Stimulated activated CD4-positive, alpha-beta T cell treated with anti-CD3 and anti-CD28 coated beads, Interleukin-12 subunit alpha, Interleukin-12 subunit beta, amount 100 ng/mL, for 24 hours (primary cell): ENCODE measurements at regions not wholly inside any gene's neighbourhood (a gene's known extent, or its start where the extent isn't known, plus 50 kb on each side); places are given as distances from the start of the nearest gene placed in this dataset.

Experiments used
- DNase-seq, 2 experiments: peaks; one replicate each; pipeline ENCODE4 v3.0.0-alpha.2; 2020; ENCODE audit warnings: low read depth in 2 of 2

GRCh38 chr13:73967397-73968165 is 166.6 kb downstream of the KLF12 start:
- no peak for DNase-seq

DNA sequence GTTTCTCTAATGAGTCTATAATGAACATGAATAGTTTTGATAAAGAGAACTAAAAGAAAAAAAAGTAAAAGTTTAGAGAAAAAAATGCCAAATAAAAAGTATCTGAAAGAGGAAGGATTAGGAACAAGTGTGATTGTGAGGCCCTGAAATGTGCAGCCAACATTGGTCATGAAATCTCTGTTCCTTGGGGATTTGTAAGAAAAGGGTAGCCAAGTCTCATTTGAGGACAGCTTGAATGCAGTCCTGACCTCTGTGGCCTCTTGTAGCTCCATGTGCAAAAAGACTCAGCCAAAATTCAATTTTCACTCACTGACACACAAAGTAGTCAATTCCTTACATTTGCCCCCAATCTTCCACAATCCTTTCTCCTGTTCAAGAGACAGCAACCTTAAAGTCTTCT is 167.9 kb downstream of the KLF12 start:
- no peak for DNase-seq

- DNase-seq, result no peak
These were observed 171.9 kb downstream of the KLF12 start for GRCh38 chr13:73962284-73962683.

DNA sequence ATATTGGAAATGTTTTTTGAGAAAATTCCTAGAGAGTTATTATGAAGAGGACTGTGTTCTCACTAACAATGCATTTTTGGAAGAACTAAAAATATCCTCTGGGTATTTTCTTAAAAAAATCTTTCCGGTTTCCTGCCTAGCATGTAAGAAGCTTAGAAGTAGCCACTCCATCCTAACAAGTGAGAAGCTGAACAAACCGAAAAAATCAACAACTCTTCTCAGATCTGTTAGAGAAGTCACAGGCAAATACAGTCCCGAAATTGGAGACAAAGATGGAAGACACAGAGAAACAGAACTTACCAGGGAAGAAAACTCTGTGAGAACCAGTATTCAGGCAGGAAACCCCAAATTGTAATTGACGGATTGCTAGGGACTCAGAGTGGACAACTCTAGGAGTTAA is 173.0 kb downstream of the KLF12 start:
- DNase-seq, result no peak

DNA sequence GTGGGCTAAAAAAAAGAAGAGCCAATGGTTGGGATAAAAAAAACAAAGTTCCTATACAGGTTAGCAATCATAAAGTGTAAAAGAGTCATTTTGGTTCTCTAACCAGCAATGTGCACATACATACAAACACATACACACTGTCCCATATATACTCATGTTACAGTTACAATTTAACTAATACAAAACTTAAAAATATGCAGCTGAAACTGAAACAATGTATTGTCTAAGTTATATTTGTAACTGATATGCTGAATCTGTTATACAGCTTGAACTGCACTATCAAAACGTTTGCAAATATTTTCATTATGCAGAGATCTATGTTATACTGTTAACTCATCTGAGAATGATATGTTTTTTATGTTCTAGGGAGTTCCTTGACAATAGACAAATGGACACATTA is 173.7 kb downstream of the KLF12 start:
- DNase-seq, result no peak

- no peak for DNase-seq
These were observed 175.4 kb downstream of the KLF12 start for GRCh38 chr13:73958657-73959397.

GRCh38 chr13:73957889-73958288 is 176.3 kb downstream of the KLF12 start:
- no peak for DNase-seq

GRCh38 chr13:73956795-73957408 is 177.3 kb downstream of the KLF12 start:
- no peak for DNase-seq

DNA sequence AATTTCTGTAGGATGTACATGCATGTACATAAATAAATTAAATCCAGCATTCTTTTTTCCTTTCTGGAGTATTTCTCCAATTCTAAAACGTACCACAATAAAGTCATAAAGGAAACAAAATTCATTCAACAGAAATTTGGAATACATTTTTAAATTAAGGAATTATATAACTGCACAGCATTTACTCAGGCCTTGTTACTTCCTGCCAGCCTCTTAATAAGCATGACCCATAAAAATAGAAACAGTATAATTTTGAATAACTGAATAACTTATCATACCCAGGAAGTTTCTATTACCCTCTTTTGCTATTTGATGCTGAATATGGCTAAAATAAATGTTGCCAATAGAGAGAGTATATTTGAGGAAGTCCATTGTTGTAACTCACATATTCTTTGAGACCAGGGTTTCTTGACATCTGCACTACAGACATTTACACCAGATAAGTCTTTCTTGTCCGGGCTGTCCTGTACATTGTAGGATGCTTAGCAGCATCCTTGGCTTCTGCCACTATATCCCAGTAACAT is 178.2 kb downstream of the KLF12 start:
- no peak for DNase-seq

GRCh38 chr13:73954808-73955207 is 179.4 kb downstream of the KLF12 start:
- no peak for DNase-seq

GRCh38 chr13:73952648-73953047 is 181.6 kb downstream of the KLF12 start:
- no peak for DNase-seq

DNA sequence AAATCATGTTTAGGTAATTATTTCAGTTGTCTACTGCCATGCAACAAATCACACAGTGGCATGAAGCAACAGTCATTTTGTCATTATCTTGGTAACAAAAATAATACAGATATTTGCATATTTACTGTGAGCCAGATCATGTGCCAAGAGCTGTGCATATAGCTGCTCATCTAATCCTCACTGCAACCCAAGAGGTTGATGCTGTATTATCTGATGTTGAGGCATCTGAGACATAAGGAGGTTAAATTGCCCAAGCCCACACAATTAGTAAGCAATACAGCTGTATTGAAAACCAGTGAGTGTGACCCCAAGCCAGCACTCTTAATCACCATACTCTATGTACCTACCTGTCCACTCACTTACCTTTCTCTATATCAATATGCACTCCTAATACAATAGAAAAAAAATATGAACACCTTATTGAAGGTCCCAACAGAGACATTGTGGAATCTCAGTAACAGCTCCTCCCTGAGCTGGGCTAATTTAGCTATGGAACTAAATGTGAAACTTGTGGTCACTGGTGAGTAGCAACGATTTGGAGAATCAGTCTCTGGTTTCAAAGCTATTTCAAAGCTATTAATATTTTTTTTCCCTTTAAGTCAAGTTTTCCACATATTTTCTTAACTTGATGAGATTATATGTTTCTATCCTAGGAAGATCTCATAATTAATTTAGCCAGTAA is 185.2 kb downstream of the KLF12 start:
- no peak for DNase-seq

DNA sequence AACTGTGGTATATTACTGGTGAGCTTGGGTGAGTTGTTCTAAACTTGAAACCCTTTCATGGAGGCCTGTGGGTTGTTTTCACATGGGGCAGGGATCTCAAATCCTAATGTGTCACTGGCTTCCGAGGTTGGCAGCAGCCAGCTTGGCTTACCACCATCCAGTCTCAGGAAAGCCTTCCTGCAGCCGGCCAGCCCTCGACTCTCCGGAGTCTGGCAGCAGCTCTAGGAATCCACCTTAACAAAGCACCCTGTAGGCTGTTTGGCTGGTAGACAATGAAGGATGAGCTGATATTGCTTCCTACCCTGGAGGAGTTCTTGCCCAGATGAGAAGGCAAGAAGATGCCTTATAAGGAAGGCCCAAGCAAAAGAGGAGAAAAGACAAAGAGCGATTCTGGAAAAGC is 188.3 kb downstream of the KLF12 start:
- DNase-seq, result no peak

- DNase-seq, result no peak
These were observed 188.8 kb downstream of the KLF12 start for GRCh38 chr13:73945382-73945781.

DNA sequence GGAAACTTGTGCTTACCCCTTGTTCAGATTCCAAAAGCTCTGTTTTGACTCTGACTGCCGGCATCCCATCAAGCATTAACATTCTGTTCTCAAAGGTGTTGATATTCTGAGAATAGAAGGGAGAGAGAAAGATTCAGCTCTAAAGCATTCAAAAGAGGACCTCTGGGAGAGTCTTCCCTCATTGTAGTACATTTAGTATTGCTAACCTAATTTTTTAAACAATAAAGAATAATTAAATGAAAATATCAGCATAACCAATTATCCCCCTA is 190.3 kb downstream of the KLF12 start:
- DNase-seq, result no peak

DNA sequence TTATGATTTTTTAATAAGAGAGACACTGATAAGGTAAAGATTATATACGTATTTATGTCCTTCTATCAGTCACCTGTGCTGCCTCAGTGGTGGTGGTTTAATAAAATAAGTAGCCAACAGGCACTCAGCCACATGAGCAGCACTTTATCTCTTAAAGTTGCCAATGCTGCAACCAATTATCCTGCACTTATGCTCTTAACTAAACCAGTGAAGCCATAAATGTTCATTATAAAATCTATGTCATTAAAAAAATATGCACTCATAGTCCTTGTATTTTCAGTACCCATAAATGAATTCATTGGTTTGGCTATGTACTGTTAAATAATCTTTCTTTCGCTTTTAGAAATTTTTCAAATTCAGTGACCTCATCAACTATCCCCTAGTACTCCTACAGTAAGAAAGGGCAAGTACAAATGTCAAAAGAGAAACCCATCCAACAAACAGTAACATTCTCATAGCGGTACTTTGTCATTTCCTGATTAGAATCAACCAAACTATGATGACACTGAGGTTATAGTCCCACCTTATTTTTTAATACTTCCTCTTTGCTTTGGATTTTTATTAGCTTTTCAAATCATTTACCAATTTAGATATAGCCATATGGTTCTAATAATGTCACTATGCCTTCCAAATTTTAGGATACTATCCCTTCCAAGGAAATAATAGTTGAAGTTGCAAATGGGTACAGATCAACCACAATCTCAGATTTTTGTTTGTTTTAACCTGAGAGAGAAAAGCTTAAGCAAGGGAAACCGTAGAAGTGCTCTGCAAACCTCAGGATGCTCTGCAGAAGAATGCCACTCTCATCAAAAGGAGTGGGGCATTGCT is 190.9 kb downstream of the KLF12 start:
- no peak for DNase-seq

GRCh38 chr13:73941752-73942151 is 192.5 kb downstream of the KLF12 start:
- DNase-seq, result no peak

DNA sequence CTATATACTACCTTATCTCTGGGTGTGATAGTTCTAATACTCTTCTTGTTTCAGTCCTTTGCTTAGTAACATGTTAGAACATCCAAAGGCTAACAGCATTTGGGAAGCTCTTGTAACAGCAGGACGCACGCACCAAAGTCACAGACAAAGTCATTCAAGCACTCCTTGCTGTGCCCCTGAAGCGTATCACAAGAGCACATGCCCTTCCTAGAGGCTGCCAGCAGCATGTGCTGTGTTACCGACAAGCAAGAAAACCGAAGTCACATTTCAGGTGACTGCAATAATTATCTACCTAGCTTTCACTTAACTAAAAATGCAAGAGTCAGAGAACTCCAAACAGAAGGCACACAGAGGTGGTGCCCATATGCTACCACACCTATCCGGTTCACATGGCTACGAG is 194.1 kb downstream of the KLF12 start:
- DNase-seq, result no peak

DNA sequence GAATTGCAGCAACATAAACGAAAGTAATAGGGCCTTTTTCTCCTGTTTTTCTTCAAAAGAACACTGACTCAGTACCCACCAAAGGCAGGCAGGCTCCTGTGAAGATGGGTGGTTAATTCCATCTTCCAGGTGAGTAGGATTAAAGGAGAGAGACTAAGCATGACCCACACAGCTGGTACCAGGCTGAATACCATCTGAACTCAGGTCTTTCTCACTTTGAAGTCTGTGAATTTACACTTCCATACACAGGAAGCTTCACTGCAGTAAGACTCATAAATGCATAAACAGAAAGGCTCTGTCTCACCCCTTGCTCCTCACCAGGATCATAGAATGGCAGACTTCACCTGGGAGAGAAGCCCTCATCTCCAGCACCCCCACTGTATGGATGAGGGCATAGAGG is 194.6 kb downstream of the KLF12 start:
- no peak for DNase-seq

DNA sequence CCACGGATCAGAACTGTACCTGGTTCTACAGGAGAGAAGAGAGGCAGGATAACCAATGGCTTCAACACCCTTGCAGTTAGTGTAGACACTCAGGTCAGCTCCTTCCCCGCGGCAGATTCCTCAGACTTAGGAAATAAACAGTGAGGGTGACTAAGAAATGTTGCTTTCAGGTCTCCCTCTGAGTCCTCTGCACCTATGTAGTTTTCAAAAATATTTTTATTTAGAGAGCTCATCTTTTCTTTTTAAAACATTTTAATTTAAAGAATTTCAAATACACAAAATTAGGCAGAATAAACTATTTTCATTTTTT is 195.2 kb downstream of the KLF12 start:
- DNase-seq, result no peak

DNA sequence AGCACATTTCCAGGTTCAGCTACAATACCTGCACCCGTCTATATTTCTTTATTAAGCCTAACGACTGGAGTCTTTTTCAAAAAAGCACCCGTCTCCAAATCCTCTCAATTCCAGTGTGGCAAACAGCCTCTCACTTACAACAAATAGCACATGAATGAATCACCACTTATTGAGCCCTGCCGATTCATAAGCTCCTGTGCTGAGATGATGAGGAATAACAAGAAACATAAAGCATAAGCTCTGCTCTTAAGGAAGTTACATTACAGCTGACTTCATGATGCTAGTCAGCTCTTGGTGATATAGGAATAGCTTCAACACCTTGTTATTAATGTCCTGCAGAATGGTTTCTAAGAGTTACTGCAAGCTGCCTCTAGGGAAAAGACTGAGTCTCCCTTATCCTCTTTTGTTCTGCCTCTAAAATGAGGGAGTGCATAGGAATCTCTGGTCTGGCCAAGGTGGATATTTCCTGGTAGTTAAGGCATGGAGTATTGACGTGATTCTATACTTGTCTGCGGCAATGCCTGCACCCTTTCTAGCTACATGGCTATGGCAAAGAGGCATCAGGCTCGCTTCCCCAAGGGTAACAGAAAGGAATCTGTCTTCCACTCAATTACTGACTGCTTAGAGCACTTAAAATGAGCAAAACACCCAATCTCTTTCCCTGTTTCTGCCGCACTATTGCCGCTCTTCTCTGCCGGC is 195.7 kb downstream of the KLF12 start:
- no peak for DNase-seq
